ENCODE measurements at regions not wholly inside any gene's neighbourhood (a gene's known extent, or its start where the extent isn't known, plus 50 kb on each side); places are given as distances from the start of the nearest gene placed in this dataset.

DNA sequence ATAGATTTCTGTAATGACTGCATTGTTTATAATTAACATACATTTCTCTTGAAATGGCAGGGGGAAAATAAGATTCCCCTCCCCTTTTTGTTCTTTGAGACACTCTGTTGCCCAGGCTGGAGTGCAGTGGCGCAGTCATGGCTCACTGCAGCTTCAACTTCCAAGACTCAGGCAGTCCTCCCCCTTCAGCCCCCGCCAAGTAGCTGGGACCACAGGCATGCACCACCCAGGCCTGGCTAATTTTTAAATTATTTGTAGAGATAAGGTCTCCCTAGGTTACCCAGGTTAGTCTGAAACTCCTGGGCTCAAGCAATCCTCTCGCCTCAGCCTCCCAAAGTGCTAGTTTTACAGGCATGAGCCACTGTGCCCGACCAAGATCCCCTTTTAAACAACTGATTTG, 67.7 kb downstream of the KATNIP start:
- WGBS, 2 donors (ENCODE audit: low coverage in 1 of 2): 100% methylated on average over 1 of the region's 4 CpGs; no CpG with 5 or more reads in 1 of the 2 donors

DNA sequence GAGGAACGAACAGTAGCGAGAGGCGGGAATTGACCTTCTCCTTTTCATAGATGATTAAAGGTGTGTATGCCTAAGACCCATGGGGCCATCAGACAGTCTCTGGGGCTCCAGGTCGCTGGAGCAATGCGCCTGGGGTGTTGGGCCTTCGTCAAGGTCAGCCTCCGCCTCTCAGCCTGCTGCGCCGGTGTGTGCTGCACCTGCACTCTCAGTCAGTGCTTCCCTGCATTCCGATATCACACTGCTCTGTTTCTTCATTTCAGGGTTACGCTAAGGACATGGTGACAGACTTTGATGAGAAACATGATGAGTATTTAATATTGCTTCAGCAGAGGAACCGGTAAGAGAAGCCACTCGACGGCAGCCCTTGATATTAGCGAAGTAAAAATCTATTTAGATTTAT, 68.2 kb downstream of the KATNIP start:
- Histone ChIP-seq H3K4me1 (no peaks in the 10 kb centered on the region), H3K4me3 (no peak overlapping the region), H3K27ac (no peak overlapping the region), H3K36me3 (peaks cover 0 to 31% of the 10 kb centered on the region in 2 donors), H3K27me3 (no peaks in the 10 kb centered on the region), H3K9me3 (no peaks in the 10 kb centered on the region)
- no peak for TF ChIP-seq POLR2A (IDR thresholded peaks at IDR 0.05)
- no peak for TF ChIP-seq EP300 (IDR thresholded peaks at IDR 0.05)
- TF ChIP-seq, protein P1, sequence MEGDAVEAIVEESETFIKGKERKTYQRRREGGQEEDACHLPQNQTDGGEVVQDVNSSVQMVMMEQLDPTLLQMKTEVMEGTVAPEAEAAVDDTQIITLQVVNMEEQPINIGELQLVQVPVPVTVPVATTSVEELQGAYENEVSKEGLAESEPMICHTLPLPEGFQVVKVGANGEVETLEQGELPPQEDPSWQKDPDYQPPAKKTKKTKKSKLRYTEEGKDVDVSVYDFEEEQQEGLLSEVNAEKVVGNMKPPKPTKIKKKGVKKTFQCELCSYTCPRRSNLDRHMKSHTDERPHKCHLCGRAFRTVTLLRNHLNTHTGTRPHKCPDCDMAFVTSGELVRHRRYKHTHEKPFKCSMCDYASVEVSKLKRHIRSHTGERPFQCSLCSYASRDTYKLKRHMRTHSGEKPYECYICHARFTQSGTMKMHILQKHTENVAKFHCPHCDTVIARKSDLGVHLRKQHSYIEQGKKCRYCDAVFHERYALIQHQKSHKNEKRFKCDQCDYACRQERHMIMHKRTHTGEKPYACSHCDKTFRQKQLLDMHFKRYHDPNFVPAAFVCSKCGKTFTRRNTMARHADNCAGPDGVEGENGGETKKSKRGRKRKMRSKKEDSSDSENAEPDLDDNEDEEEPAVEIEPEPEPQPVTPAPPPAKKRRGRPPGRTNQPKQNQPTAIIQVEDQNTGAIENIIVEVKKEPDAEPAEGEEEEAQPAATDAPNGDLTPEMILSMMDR (IDR thresholded peaks at IDR 0.05): no peak
- no peak for TF ChIP-seq POLR2AphosphoS5 (IDR thresholded peaks at IDR 0.05)
- WGBS, 2 donors (ENCODE audit: low coverage in 1 of 2): 79 to 91% methylated on average over 7 to 14 of the region's 15 CpGs
- no peak for ATAC-seq

More for the DNA sequence above, 67.7 kb downstream of the KATNIP start:
- no peaks in the 10 kb centered on the region for H3K9me3 ChIP-seq
- H3K36me3 ChIP-seq: peaks cover 0 to 31% of the 10 kb centered on the region in 2 donors
- H3K4me3 ChIP-seq: no peak overlapping the region
- H3K4me1 ChIP-seq: no peaks in the 10 kb centered on the region
- TF ChIP-seq, protein P1 (IDR thresholded peaks at IDR 0.05): no peak
- TF ChIP-seq POLR2A (IDR thresholded peaks at IDR 0.05) (no peak), POLR2AphosphoS5 (IDR thresholded peaks at IDR 0.05) (no peak)
- no peak for ATAC-seq
- no peak overlapping the region for H3K27ac ChIP-seq
- H3K27me3 ChIP-seq: no peaks in the 10 kb centered on the region

DNA sequence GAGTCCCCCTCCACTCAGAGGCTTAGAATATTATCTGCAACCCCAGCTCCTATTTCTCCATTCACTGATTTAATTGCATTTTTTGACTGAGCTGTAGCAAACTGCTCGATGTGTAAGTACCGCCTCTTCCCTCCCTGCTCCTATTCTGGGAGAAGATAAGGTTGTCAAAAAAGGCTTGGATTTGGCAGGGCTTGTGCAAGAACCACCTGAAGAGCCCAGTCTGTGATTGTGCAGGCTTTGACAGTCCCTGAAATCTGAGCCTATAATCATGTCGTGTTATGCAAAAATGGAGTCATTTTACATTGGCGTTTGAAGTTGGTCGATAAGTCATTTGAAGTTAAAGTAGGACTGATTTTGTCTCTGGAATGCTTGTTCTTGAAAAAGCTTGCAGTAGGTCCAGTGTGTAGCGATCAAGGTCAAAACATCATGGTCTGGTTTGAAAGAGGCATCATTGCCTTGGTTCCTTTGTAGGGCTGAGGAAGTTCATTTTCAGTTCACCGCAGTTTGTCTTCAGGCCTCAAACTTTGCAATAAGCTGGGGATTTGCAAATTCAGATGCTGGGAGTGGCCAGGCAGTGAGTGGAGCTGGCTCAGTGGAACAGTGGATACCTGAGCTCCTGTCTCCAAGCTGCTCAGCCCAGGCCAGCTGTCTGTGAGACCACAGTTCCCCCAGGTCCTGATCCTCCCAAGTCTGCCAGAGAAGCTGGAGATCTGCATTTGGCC, 68.8 kb downstream of the KATNIP start:
- Histone ChIP-seq H3K4me1 (no peaks in the 10 kb centered on the region), H3K27me3 (no peaks in the 10 kb centered on the region), H3K9me3 (no peaks in the 10 kb centered on the region), H3K27ac (no peak overlapping the region), H3K36me3 (peaks cover 0 to 31% of the 10 kb centered on the region in 2 donors), H3K4me3 (no peak overlapping the region)
- ATAC-seq: no peak
- TF ChIP-seq, protein P1 (IDR thresholded peaks at IDR 0.05): no peak
- TF ChIP-seq POLR2A (IDR thresholded peaks at IDR 0.05) (no peak), EP300 (IDR thresholded peaks at IDR 0.05) (no peak), POLR2AphosphoS5 (IDR thresholded peaks at IDR 0.05) (no peak)
- 27 to 58% methylated on average over 5 of the region's 7 CpGs for WGBS, 2 donors (ENCODE audit: low coverage in 1 of 2)

DNA sequence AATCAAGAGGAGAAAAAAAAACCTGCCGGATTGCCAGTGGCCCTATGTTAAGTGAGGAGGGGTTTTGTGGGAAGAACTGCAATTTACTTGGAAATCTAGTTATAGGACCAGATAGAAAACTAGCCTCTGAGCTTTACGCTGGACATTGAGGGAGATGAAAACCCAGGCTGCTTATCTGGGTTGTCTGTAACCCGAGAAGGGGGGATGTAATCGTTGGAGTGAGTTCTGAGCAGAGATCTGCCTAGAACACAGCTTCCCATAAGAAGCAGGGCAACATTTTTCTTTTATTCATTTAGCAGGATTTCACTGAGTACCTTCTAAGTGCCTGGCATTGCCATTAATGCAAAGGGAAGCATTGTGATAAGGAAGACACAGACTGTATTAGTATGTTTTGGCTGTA, 70.6 kb downstream of the KATNIP start:
- ATAC-seq: no peak
- peaks cover 0 to 31% of the 10 kb centered on the region in 2 donors for H3K36me3 ChIP-seq
- H3K27me3 ChIP-seq: no peaks in the 10 kb centered on the region
- TF ChIP-seq, protein P1 (IDR thresholded peaks at IDR 0.05): no peak
- TF ChIP-seq POLR2AphosphoS5 (IDR thresholded peaks at IDR 0.05) (no peak), POLR2A (IDR thresholded peaks at IDR 0.05) (no peak), EP300 (IDR thresholded peaks at IDR 0.05) (no peak)
- H3K9me3 ChIP-seq: no peaks in the 10 kb centered on the region
- H3K27ac ChIP-seq: no peak overlapping the region
- no peak overlapping the region for H3K4me3 ChIP-seq
- WGBS, 2 donors (ENCODE audit: low coverage in 1 of 2): 84 to 100% methylated on average over 2 to 4 of the region's 4 CpGs
- H3K4me1 ChIP-seq: peaks cover 0 to 8% (median 5%) of the 10 kb centered on the region in 3 donors
